Activated CD8-positive, alpha-beta T cell treated with anti-CD3 and anti-CD28 coated beads for 36 hours (primary cell): ENCODE measurements at regions not wholly inside any gene's neighbourhood (a gene's known extent, or its start where the extent isn't known, plus 50 kb on each side); places are given as distances from the start of the nearest gene placed in this dataset.

ENCODE experiments used
- ATAC-seq: fragments of 200-7000 bp; cut with Tn5 transposase; one replicate; pipeline ENCODE4 v1.10.0; 2021; ENCODE audit warnings: mild to moderate bottlenecking, moderate library complexity
- CTCF ChIA-PET: fragments of 350-600 bp; sonication (Branson Sonifier 250); formaldehyde crosslinking; loops from one replicate; lab custom pipeline; 2021; ENCODE audit warnings: antibody characterized with exemption; lab: Charles Lee
- POLR2A ChIA-PET: fragments of 350-600 bp; sonication (Branson Sonifier 250); formaldehyde crosslinking; loops from one replicate; lab custom pipeline; 2021; ENCODE audit warnings: antibody characterized with exemption; lab: Charles Lee
- DNase-seq: peaks from one replicate; pipeline ENCODE4 v3.0.0-alpha.2; 2020
- H3K27ac Mint-ChIP-seq: one replicate; pipeline ENCODE4 v1.8.0; 2021; ENCODE audit warnings: mild to moderate bottlenecking, mixed read lengths
- H3K27me3 Mint-ChIP-seq: one replicate; pipeline ENCODE4 v1.8.0; 2021; ENCODE audit warnings: mixed read lengths
- H3K36me3 Mint-ChIP-seq: one replicate; pipeline ENCODE4 v1.8.0; 2021; ENCODE audit warnings: low read depth, mixed read lengths
- H3K4me1 Mint-ChIP-seq: one replicate; pipeline ENCODE4 v1.8.0; 2021; ENCODE audit warnings: low read depth, mixed read lengths
- H3K4me3 Mint-ChIP-seq: one replicate; pipeline ENCODE4 v1.8.0; 2021; ENCODE audit warnings: mild to moderate bottlenecking, moderate library complexity, mixed read lengths
- H3K9me3 Mint-ChIP-seq: one replicate; pipeline ENCODE4 v1.8.0; 2021; ENCODE audit warnings: mixed read lengths
- intact Hi-C: fragments of 100-400 bp; cut with micrococcal nuclease; formaldehyde crosslinking; loops from one replicate; pipeline ENCODE4 v1.10.0; 2022
- TF ChIP-seq, protein P1 (sequence below): fragments of 200-600 bp; IDR thresholded peaks from one replicate; pipeline ENCODE4 v1.8.0; 2022; ENCODE audit warnings: antibody characterized with exemption, mild to moderate bottlenecking

DNA sequence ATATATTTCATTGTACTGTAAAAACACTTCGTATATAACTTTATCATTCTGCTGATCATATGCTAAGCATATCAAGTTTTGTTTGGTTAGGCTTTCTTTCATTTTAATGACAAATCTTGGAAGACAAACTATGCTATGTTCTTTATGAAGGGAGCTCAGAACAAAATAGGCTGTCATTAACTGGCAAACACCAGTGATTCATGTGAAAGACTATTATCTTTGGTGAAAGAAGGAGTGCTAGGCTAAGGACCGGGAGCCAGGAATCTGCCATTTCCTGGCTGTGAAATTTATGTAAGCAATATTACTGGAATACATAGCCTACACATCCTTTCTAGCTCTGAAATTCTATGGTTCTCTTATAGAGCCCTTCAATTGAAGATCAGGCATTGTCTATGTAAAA lies 136.2 kb upstream of the CCN2 start:
- CTCF ChIA-PET = no interaction called here
- ATAC-seq (no peak), DNase-seq (no peak)
- POLR2A ChIA-PET = no interaction called here
- TF ChIP-seq, protein P1, sequence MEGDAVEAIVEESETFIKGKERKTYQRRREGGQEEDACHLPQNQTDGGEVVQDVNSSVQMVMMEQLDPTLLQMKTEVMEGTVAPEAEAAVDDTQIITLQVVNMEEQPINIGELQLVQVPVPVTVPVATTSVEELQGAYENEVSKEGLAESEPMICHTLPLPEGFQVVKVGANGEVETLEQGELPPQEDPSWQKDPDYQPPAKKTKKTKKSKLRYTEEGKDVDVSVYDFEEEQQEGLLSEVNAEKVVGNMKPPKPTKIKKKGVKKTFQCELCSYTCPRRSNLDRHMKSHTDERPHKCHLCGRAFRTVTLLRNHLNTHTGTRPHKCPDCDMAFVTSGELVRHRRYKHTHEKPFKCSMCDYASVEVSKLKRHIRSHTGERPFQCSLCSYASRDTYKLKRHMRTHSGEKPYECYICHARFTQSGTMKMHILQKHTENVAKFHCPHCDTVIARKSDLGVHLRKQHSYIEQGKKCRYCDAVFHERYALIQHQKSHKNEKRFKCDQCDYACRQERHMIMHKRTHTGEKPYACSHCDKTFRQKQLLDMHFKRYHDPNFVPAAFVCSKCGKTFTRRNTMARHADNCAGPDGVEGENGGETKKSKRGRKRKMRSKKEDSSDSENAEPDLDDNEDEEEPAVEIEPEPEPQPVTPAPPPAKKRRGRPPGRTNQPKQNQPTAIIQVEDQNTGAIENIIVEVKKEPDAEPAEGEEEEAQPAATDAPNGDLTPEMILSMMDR = no peak
- Mint-ChIP-seq H3K4me1 (no peaks in the 10 kb centered on the region), H3K27me3 (no peaks in the 10 kb centered on the region), H3K4me3 (no peak overlapping the region), H3K9me3 (peaks cover 2% of the 10 kb centered on the region), H3K36me3 (no peaks in the 10 kb centered on the region), H3K27ac (no peak overlapping the region)
- intact Hi-C loops = no loop called here

DNA sequence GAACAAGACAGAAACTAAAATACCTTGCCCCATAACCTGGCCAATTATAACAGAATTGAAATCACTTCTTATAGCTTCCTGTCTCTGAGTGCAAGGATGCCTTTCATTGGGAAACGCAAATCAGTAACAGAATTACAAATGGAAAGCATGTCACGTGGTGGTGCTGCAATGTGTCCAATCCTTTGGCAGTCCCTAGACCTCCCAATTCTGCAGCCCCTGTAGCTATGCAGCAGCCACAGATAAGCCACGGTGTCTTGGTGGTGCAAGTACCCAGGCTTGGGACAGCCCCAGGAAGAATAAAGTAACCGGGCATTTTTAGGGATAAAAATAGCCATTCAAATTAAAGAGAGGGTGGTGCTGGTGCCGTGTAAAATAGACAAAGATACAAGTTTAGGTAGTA lies 134.6 kb upstream of the CCN2 start:
- ATAC-seq (no peak), DNase-seq (no peak)
- Mint-ChIP-seq H3K4me3 (no peak overlapping the region), H3K9me3 (no peaks in the 10 kb centered on the region), H3K4me1 (no peaks in the 10 kb centered on the region), H3K36me3 (no peaks in the 10 kb centered on the region), H3K27me3 (no peaks in the 10 kb centered on the region), H3K27ac (no peak overlapping the region)
- ChIA-PET POLR2A (no interaction called here), CTCF (no interaction called here)
- intact Hi-C loops = no loop called here
- TF ChIP-seq, protein P1 = no peak

DNA sequence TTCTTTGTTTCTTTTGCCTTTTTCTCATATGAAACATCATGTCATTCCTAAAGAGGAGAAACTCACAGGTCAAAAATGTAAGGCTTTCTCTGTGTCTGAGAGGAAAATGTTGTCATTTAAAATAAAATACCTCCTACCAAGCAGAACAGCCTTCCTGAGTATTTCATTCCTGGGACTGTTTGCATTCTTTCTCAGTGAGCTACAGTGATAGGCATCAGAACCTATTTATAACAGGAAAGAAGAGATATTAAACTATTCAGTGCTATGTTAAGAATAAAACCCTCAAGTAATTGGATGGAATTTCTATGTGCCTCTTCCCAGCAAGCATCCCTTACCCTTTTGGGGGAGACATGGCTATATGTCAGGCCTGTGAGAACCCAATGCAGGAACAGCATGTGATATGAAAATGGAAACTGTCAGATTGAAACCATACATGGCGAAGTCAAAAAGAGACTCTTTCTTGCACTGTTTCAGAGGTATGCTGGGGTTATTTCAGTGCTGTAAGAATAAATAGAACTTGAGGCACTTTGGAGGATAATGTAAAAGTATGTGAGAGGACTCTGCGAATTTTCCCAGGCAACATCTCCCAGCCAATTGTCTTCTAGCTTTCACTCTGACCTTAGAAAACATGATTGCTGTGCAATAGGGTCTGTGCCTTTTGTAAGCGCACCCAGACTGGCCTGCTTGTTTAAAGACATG lies 133.8 kb upstream of the CCN2 start:
- DNase-seq = no peak
- ATAC-seq = no peak
- H3K36me3 Mint-ChIP-seq = no peaks in the 10 kb centered on the region
- TF ChIP-seq, protein P1 = no peak
- POLR2A ChIA-PET = no interaction called here
- CTCF ChIA-PET = no interaction called here
- no peaks in the 10 kb centered on the region for H3K9me3 Mint-ChIP-seq
- no peaks in the 10 kb centered on the region for H3K27me3 Mint-ChIP-seq
- no peak overlapping the region for H3K4me3 Mint-ChIP-seq
- H3K4me1 Mint-ChIP-seq = no peaks in the 10 kb centered on the region
- no peak overlapping the region for H3K27ac Mint-ChIP-seq
- intact Hi-C loops = no loop called here

DNA sequence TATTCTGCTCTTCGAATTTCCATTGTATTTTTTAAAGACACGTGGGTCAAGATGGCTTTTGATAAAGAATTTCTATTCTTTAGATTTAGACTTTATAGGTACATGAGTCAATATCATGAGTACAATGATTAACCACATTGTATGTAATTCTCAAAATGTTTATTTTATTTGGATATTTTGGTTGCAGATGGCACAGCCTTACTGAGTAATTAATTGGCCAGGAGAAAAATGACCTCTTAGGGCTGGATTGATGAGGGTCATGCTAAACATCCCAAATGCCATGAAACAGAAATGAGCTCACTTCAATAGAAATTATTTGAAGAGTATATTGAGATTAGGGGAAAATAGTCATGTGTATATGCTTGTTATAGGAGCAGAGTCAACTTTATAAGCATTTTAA lies 131.2 kb upstream of the CCN2 start:
- DNase-seq (no peak), ATAC-seq (no peak)
- TF ChIP-seq, protein P1 = no peak
- Mint-ChIP-seq H3K4me3 (no peak overlapping the region), H3K4me1 (no peaks in the 10 kb centered on the region), H3K9me3 (no peaks in the 10 kb centered on the region), H3K27me3 (no peaks in the 10 kb centered on the region), H3K27ac (no peak overlapping the region), H3K36me3 (no peaks in the 10 kb centered on the region)
- intact Hi-C loops = no loop called here
- POLR2A ChIA-PET = no interaction called here
- CTCF ChIA-PET = no interaction called here

DNA sequence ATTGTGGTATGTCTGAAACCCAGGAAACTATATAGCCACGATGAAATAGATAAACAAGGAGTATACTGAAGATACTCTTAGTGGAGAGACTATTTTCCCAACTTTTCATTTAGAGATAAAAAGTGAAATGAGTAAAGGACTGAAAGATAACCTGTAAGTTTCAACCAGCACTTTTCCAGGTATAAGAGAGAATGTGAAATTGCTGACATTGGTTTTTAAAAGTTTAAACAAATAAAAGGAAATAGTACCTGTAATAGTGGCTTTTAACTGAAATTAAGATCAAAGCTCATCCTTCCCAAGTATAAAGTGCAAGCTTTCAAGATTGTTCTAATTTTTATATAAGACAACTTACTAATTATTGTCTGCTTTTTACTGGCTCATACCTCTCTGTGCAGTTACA lies 130.2 kb upstream of the CCN2 start:
- Mint-ChIP-seq H3K9me3 (no peaks in the 10 kb centered on the region), H3K27me3 (no peaks in the 10 kb centered on the region), H3K27ac (no peak overlapping the region), H3K36me3 (no peaks in the 10 kb centered on the region), H3K4me3 (no peak overlapping the region), H3K4me1 (no peaks in the 10 kb centered on the region)
- ATAC-seq = no peak
- ChIA-PET CTCF (no interaction called here), POLR2A (no interaction called here)
- no peak for DNase-seq
- TF ChIP-seq, protein P1 = no peak
- intact Hi-C loops = no loop called here
